HEK293 (cell line): ENCODE measurements at regions not wholly inside any gene's neighbourhood (a gene's known extent, or its start where the extent isn't known, plus 50 kb on each side); places are given as distances from the start of the nearest gene placed in this dataset.

Source experiments
- CTCF ChIA-PET: fragments of 350-600 bp; formaldehyde crosslinking; extraction: SDS; loops from one replicate; lab custom pipeline; 2021; ENCODE audit warnings: antibody characterized with exemption; lab: Yijun Ruan, JAX
- POLR2A ChIA-PET: fragments of 300-600 bp; formaldehyde crosslinking; extraction: SDS; loops from one replicate; lab custom pipeline; 2020; ENCODE audit warnings: antibody characterized with exemption, inconsistent platforms; lab: Yijun Ruan, JAX
- H3K27ac ChIP-seq: fragments of 200-500 bp; sonication (Bioruptor generic); 2 replicates; pipeline ENCODE4 v1.5.1; 2014; ENCODE audit warnings: low read depth, low read length, control low read depth, inconsistent platforms; ENCODE audit errors: extremely low read depth
- H3K36me3 ChIP-seq, 2 experiments: fragments of 200-500 bp in 1 of 2; sonication (Bioruptor generic) in 1 of 2; 1 replicate in 1 of 2; 2 replicates in 1 of 2; pipeline ENCODE4 v1.5.1; 2014 to 2017; ENCODE audit warnings: inconsistent platforms in 2 of 2, low read length in 2 of 2; ENCODE audit not compliant: control insufficient read depth in 2 of 2, insufficient read depth in 1 of 2
- H3K4me1 ChIP-seq: fragments of 200-500 bp; sonication (Bioruptor generic); 2 replicates; pipeline ENCODE4 v1.5.1; 2014; ENCODE audit warnings: mild to moderate bottlenecking, low read length, inconsistent platforms; ENCODE audit not compliant: control insufficient read depth, insufficient read depth
- H3K4me3 ChIP-seq: 2 replicates; pipeline ENCODE4 v1.5.1; 2011; ENCODE audit warnings: low read depth, mild to moderate bottlenecking, control low read depth, low read length, moderate library complexity
- H3K9me3 ChIP-seq: fragments of 200-500 bp; sonication (Bioruptor generic); 2 replicates; pipeline ENCODE4 v1.5.1; 2014; ENCODE audit warnings: low read depth, low read length, inconsistent platforms; ENCODE audit not compliant: control insufficient read depth, insufficient read depth
- SP7 ChIP-seq: fragments of 450-650 bp; formaldehyde crosslinking; IDR thresholded peaks from 2 replicates; pipeline ENCODE4 v1.5.1; 2016; ENCODE audit warnings: missing biosample characterization, missing genetic modification characterization
- ZBTB1 ChIP-seq: fragments of 450-650 bp; formaldehyde crosslinking; IDR thresholded peaks from 2 replicates; pipeline ENCODE4 v1.5.1; 2016; ENCODE audit warnings: missing biosample characterization, missing genetic modification characterization
- ZFP41 ChIP-seq: fragments of 450-650 bp; formaldehyde crosslinking; IDR thresholded peaks from 2 replicates; pipeline ENCODE4 v1.5.1; 2016; ENCODE audit warnings: missing biosample characterization, missing genetic modification characterization, borderline replicate concordance
- ZNF202 ChIP-seq: fragments of 450-650 bp; formaldehyde crosslinking; IDR thresholded peaks from 2 replicates; pipeline ENCODE4 v1.5.1; 2016; ENCODE audit warnings: missing biosample characterization, missing genetic modification characterization, borderline replicate concordance
- ZNF214 ChIP-seq: fragments of 450-650 bp; formaldehyde crosslinking; IDR thresholded peaks from 2 replicates; pipeline ENCODE4 v1.5.1; 2017; ENCODE audit warnings: missing biosample characterization, mild to moderate bottlenecking, missing genetic modification characterization, borderline replicate concordance
- ZNF248 ChIP-seq: fragments of 450-650 bp; formaldehyde crosslinking; IDR thresholded peaks from 2 replicates; pipeline ENCODE4 v1.5.1; 2017; ENCODE audit warnings: missing biosample characterization, missing genetic modification characterization
- ZNF521 ChIP-seq: fragments of 450-650 bp; formaldehyde crosslinking; IDR thresholded peaks from 2 replicates; pipeline ENCODE4 v1.5.1; 2017; ENCODE audit warnings: missing biosample characterization, mild to moderate bottlenecking, missing genetic modification characterization
- ZNF561 ChIP-seq: fragments of 450-650 bp; IDR thresholded peaks from 2 replicates; pipeline ENCODE4 v1.5.1; 2018; ENCODE audit warnings: missing biosample characterization, missing genetic modification characterization, borderline replicate concordance
- ZNF571 ChIP-seq: fragments of 450-650 bp; formaldehyde crosslinking; IDR thresholded peaks from 2 replicates; pipeline ENCODE4 v1.5.0; 2017; ENCODE audit warnings: missing biosample characterization, missing genetic modification characterization
- ZNF701 ChIP-seq: fragments of 450-650 bp; formaldehyde crosslinking; IDR thresholded peaks from 2 replicates; pipeline ENCODE4 v1.5.1; 2016; ENCODE audit warnings: missing biosample characterization, missing genetic modification characterization
- ZNF76 ChIP-seq: fragments of 450-650 bp; formaldehyde crosslinking; IDR thresholded peaks from 2 replicates; pipeline ENCODE4; 2016; ENCODE audit warnings: low read depth, missing biosample characterization, missing genetic modification characterization, borderline replicate concordance
- ZNF776 ChIP-seq: fragments of 450-650 bp; formaldehyde crosslinking; IDR thresholded peaks from 2 replicates; pipeline ENCODE4 v1.5.0; 2017; ENCODE audit warnings: missing biosample characterization, missing genetic modification characterization, borderline replicate concordance
- ZNF785 ChIP-seq: fragments of 450-650 bp; formaldehyde crosslinking; IDR thresholded peaks from 2 replicates; pipeline ENCODE4 v1.5.1; 2016; ENCODE audit warnings: missing biosample characterization, missing genetic modification characterization
- TF ChIP-seq, protein P1 (sequence below): fragments of 450-650 bp; formaldehyde crosslinking; IDR thresholded peaks from 2 replicates; pipeline ENCODE4 v1.5.1; 2016; ENCODE audit warnings: missing biosample characterization, missing genetic modification characterization
- TF ChIP-seq, protein P2 (sequence below): fragments of 450-650 bp; formaldehyde crosslinking; IDR thresholded peaks from 2 replicates; pipeline ENCODE4 v1.5.1; 2016; ENCODE audit warnings: missing biosample characterization, missing genetic modification characterization
- TF ChIP-seq, protein P3 (sequence below): fragments of 450-650 bp; formaldehyde crosslinking; IDR thresholded peaks from 2 replicates; pipeline ENCODE4 v1.5.1; 2016; ENCODE audit warnings: missing biosample characterization, missing genetic modification characterization
- TF ChIP-seq, protein P4 (sequence below): fragments of 450-650 bp; IDR thresholded peaks from 2 replicates; pipeline ENCODE4 v1.5.1; 2018; ENCODE audit warnings: missing biosample characterization, mild to moderate bottlenecking, missing genetic modification characterization
- TF ChIP-seq, protein P5 (sequence below): fragments of 450-650 bp; formaldehyde crosslinking; IDR thresholded peaks from 2 replicates; pipeline ENCODE4 v1.5.1; 2016; ENCODE audit warnings: missing biosample characterization, missing genetic modification characterization
- TF ChIP-seq, protein P6 (sequence below): fragments of 450-650 bp; formaldehyde crosslinking; IDR thresholded peaks from 2 replicates; pipeline ENCODE4 v1.5.1; 2016; ENCODE audit warnings: missing biosample characterization, missing genetic modification characterization, low read depth

DNA sequence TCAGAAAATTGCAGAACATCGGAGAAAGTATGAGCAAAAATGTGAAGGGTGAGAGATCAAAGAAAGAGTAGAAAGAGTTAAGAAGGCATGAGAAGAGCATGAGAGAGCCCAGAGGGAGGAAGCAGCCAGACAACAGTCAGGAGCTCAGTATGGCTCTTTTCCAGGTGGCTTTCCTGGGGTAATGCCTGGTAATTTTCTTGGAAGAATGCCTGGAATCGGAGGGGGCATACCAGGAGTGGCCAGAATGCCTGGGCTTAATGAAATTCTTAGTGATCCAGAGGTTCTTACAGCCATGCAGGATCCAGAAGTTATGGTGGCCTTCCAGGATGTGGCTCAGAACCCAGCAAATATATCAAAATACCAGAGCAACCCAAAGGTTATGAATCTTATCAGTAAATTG is 271.8 kb upstream of the TFPI start:
- ChIA-PET CTCF (interaction anchor here (0.7 kb wide), 1 partner anchor 892 kb away, joined by 3 read pairs; no protein-coding TSS in a partner anchor), POLR2A (no interaction called here)
- Histone ChIP-seq H3K27ac (no peak overlapping the region), H3K9me3 (no peaks in the 10 kb centered on the region), H3K4me3 (no peak overlapping the region), H3K4me1 (no peaks in the 10 kb centered on the region), H3K36me3 (no peaks in the 10 kb centered on the region)
- TF ChIP-seq ZNF214 (tag by site-specific recombination) (no peak), ZNF561 (tag by site-specific recombination) (no peak), SP7 (tag by site-specific recombination) (no peak), ZNF785 (no peak), ZFP41 (tag by site-specific recombination) (no peak), ZNF571 (tag by site-specific recombination) (no peak), ZNF701 (tag by site-specific recombination) (no peak)
- TF ChIP-seq, protein P1, sequence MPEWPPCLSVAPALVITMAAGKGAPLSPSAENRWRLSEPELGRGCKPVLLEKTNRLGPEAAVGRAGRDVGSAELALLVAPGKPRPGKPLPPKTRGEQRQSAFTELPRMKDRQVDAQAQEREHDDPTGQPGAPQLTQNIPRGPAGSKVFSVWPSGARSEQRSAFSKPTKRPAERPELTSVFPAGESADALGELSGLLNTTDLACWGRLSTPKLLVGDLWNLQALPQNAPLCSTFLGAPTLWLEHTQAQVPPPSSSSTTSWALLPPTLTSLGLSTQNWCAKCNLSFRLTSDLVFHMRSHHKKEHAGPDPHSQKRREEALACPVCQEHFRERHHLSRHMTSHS (tag by site-specific recombination): no peak
- TF ChIP-seq, protein P2, sequence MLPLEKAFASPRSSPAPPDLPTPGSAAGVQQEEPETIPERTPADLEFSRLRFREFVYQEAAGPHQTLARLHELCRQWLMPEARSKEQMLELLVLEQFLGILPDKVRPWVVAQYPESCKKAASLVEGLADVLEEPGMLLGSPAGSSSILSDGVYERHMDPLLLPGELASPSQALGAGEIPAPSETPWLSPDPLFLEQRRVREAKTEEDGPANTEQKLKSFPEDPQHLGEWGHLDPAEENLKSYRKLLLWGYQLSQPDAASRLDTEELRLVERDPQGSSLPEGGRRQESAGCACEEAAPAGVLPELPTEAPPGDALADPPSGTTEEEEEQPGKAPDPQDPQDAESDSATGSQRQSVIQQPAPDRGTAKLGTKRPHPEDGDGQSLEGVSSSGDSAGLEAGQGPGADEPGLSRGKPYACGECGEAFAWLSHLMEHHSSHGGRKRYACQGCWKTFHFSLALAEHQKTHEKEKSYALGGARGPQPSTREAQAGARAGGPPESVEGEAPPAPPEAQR (tag by site-specific recombination): no peak
- TF ChIP-seq, protein P3, sequence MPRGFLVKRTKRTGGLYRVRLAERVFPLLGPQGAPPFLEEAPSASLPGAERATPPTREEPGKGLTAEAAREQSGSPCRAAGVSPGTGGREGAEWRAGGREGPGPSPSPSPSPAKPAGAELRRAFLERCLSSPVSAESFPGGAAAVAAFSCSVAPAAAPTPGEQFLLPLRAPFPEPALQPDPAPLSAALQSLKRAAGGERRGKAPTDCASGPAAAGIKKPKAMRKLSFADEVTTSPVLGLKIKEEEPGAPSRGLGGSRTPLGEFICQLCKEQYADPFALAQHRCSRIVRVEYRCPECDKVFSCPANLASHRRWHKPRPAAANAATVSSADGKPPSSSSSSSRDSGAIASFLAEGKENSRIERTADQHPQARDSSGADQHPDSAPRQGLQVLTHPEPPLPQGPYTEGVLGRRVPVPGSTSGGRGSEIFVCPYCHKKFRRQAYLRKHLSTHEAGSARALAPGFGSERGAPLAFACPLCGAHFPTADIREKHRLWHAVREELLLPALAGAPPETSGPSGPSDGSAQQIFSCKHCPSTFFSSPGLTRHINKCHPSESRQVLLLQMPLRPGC: no peak
- TF ChIP-seq, protein P4, sequence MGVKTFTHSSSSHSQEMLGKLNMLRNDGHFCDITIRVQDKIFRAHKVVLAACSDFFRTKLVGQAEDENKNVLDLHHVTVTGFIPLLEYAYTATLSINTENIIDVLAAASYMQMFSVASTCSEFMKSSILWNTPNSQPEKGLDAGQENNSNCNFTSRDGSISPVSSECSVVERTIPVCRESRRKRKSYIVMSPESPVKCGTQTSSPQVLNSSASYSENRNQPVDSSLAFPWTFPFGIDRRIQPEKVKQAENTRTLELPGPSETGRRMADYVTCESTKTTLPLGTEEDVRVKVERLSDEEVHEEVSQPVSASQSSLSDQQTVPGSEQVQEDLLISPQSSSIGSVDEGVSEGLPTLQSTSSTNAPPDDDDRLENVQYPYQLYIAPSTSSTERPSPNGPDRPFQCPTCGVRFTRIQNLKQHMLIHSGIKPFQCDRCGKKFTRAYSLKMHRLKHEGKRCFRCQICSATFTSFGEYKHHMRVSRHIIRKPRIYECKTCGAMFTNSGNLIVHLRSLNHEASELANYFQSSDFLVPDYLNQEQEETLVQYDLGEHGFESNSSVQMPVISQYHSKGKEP (tag by site-specific recombination): no peak

DNA sequence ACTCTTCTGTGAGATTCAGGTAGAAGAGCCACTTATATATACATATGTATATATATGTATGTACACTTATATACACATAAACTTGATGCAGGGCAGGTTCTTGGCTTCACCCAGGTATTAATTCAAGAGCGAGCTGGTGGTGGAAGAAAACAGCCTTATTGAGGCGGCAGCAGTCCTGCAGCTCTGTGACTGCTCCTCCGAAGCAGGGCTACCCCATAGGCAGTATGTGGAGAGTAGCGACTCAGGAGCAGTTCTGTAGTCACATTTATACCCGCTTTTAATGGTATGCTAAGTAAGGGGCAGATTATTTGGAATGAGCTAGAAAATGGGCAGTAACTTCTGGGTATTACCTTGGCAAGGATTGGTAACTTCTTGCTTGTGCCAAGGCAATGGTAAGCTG is 280.6 kb upstream of the TFPI start:
- CTCF ChIA-PET: interaction anchor here (1.0 kb wide), 1 partner anchor 335 kb away, joined by 4 read pairs; no protein-coding TSS in a partner anchor
- Histone ChIP-seq H3K27ac (no peak overlapping the region), H3K9me3 (no peaks in the 10 kb centered on the region)
- TF ChIP-seq ZNF701 (tag by site-specific recombination) (no peak), ZNF776 (tag by site-specific recombination) (no peak), ZNF248 (tag by site-specific recombination) (no peak), ZBTB1 (tag by site-specific recombination) (no peak), ZNF214 (tag by site-specific recombination) (no peak), ZNF521 (tag by site-specific recombination) (no peak), ZNF202 (tag by site-specific recombination) (no peak), ZNF76 (tag by site-specific recombination) (no peak)
- TF ChIP-seq, protein P5, sequence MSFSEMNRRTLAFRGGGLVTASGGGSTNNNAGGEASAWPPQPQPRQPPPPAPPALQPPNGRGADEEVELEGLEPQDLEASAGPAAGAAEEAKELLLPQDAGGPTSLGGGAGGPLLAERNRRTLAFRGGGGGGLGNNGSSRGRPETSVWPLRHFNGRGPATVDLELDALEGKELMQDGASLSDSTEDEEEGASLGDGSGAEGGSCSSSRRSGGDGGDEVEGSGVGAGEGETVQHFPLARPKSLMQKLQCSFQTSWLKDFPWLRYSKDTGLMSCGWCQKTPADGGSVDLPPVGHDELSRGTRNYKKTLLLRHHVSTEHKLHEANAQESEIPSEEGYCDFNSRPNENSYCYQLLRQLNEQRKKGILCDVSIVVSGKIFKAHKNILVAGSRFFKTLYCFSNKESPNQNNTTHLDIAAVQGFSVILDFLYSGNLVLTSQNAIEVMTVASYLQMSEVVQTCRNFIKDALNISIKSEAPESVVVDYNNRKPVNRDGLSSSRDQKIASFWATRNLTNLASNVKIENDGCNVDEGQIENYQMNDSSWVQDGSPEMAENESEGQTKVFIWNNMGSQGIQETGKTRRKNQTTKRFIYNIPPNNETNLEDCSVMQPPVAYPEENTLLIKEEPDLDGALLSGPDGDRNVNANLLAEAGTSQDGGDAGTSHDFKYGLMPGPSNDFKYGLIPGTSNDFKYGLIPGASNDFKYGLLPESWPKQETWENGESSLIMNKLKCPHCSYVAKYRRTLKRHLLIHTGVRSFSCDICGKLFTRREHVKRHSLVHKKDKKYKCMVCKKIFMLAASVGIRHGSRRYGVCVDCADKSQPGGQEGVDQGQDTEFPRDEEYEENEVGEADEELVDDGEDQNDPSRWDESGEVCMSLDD (tag by site-specific recombination): no peak
- TF ChIP-seq, protein P6, sequence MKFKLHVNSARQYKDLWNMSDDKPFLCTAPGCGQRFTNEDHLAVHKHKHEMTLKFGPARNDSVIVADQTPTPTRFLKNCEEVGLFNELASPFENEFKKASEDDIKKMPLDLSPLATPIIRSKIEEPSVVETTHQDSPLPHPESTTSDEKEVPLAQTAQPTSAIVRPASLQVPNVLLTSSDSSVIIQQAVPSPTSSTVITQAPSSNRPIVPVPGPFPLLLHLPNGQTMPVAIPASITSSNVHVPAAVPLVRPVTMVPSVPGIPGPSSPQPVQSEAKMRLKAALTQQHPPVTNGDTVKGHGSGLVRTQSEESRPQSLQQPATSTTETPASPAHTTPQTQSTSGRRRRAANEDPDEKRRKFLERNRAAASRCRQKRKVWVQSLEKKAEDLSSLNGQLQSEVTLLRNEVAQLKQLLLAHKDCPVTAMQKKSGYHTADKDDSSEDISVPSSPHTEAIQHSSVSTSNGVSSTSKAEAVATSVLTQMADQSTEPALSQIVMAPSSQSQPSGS (tag by site-specific recombination): no peak
- TF ChIP-seq, all 188 proteins: peak for 0
- Histone ChIP-seq H3K36me3 (no peaks in the 10 kb centered on the region), H3K4me1 (no peaks in the 10 kb centered on the region), H3K4me3 (no peak overlapping the region)
- POLR2A ChIA-PET: no interaction called here
